DOHH2 (cell line): ENCODE measurements at regions not wholly inside any gene's neighbourhood (a gene's known extent, or its start where the extent isn't known, plus 50 kb on each side); places are given as distances from the start of the nearest gene placed in this dataset.

ENCODE experiments used
- H3F3A ChIP-seq: fragments of 200-600 bp; sonication (generic), shearing (Covaris generic); 2 replicates; pipeline ENCODE4 v1.6.0; 2016; ENCODE audit warnings: antibody characterized with exemption, mild to moderate bottlenecking; ENCODE audit not compliant: control insufficient read depth, insufficient read depth
- H3K27ac ChIP-seq: fragments of 200-600 bp; sonication (generic); 2 replicates; pipeline ENCODE4 v1.5.1; 2014; ENCODE audit warnings: low read depth, mild to moderate bottlenecking, low read length, moderate library complexity
- H3K27me3 ChIP-seq: fragments of 200-600 bp; sonication (generic); 2 replicates; pipeline ENCODE4 v1.6.1; 2014; ENCODE audit warnings: mild to moderate bottlenecking, low read length, mixed read lengths; ENCODE audit not compliant: control insufficient read depth
- H3K36me3 ChIP-seq: fragments of 200-600 bp; sonication (generic); 2 replicates; pipeline ENCODE4 v1.6.1; 2014; ENCODE audit warnings: mild to moderate bottlenecking, low read length, moderate library complexity, mixed read lengths; ENCODE audit not compliant: control insufficient read depth
- H3K4me1 ChIP-seq: fragments of 200-600 bp; sonication (generic); 2 replicates; pipeline ENCODE4 v1.6.1; 2014; ENCODE audit warnings: mild to moderate bottlenecking, low read length, mixed read lengths; ENCODE audit not compliant: control insufficient read depth
- H3K4me2 ChIP-seq: fragments of 200-600 bp; sonication (generic); 2 replicates; pipeline ENCODE4 v1.6.0; 2014; ENCODE audit warnings: mild to moderate bottlenecking, low read length, moderate library complexity
- H3K4me3 ChIP-seq: fragments of 200-600 bp; sonication (generic); 2 replicates; pipeline ENCODE4 v1.5.1; 2014; ENCODE audit warnings: mild to moderate bottlenecking, low read length, mixed read lengths
- H3K79me2 ChIP-seq: fragments of 200-600 bp; sonication (generic); 2 replicates; pipeline ENCODE4 v1.6.1; 2014; ENCODE audit warnings: mild to moderate bottlenecking, low read length, mixed read lengths; ENCODE audit not compliant: control insufficient read depth
- H3K9me2 ChIP-seq: fragments of 200-600 bp; sonication (generic); replicated peaks from 2 replicates; pipeline ENCODE4 v1.6.1; 2014; ENCODE audit warnings: mild to moderate bottlenecking, low read length, mixed read lengths; ENCODE audit not compliant: control insufficient read depth
- H3K9me3 ChIP-seq: fragments of 200-600 bp; sonication (generic); 2 replicates; pipeline ENCODE4 v1.6.1; 2014; ENCODE audit warnings: antibody characterized with exemption, low read length, mixed read lengths; ENCODE audit not compliant: control insufficient read depth, insufficient read depth
- H4K20me1 ChIP-seq: fragments of 200-600 bp; sonication (generic); 2 replicates; pipeline ENCODE4 v1.6.0; 2014; ENCODE audit warnings: low read depth, mild to moderate bottlenecking, antibody characterized with exemption, low read length, moderate library complexity; ENCODE audit not compliant: control insufficient read depth, insufficient read depth
- CTCF ChIP-seq: fragments of 200-600 bp; sonication (generic); IDR thresholded peaks from one replicate; pipeline ENCODE4 v1.5.1; 2014; ENCODE audit warnings: antibody characterized with exemption, mild to moderate bottlenecking, low read depth, low read length; ENCODE audit not compliant: poor library complexity, severe bottlenecking
- EZH2phosphoT487 ChIP-seq: fragments of 200-600 bp; sonication (generic); IDR thresholded peaks from 2 replicates; pipeline ENCODE4 v1.6.1; 2017; ENCODE audit warnings: borderline replicate concordance, mild to moderate bottlenecking, antibody characterized with exemption, low read length, moderate library complexity, mixed read lengths

- H3K9me2 ChIP-seq = no peaks in the 10 kb centered on the region
- H3K4me2 ChIP-seq = no peak overlapping the region
- no peaks in the 10 kb centered on the region for H3K79me2 ChIP-seq
- no peaks in the 10 kb centered on the region for H4K20me1 ChIP-seq
- no peaks in the 10 kb centered on the region for H3K27me3 ChIP-seq
- no peak overlapping the region for H3K27ac ChIP-seq
- H3K4me1 ChIP-seq = no peaks in the 10 kb centered on the region
- no peak for TF ChIP-seq CTCF
- TF ChIP-seq EZH2phosphoT487 = no peak
- H3K36me3 ChIP-seq = no peaks in the 10 kb centered on the region
- H3K9me3 ChIP-seq = no peaks in the 10 kb centered on the region
- no peak overlapping the region for H3K4me3 ChIP-seq
- H3F3A ChIP-seq = no peaks in the 10 kb centered on the region
These were observed 125.3 kb upstream of the B3GAT1 start for GRCh38 chr11:134537296-134537695.

GRCh38 chr11:134536677-134537076 is 124.6 kb upstream of the B3GAT1 start:
- no peaks in the 10 kb centered on the region for H3K9me3 ChIP-seq
- no peak overlapping the region for H3K27ac ChIP-seq
- H3K79me2 ChIP-seq = no peaks in the 10 kb centered on the region
- no peaks in the 10 kb centered on the region for H3K36me3 ChIP-seq
- no peaks in the 10 kb centered on the region for H3F3A ChIP-seq
- no peak overlapping the region for H3K4me2 ChIP-seq
- H3K4me3 ChIP-seq = no peak overlapping the region
- no peaks in the 10 kb centered on the region for H3K9me2 ChIP-seq
- H3K27me3 ChIP-seq = no peaks in the 10 kb centered on the region
- no peaks in the 10 kb centered on the region for H3K4me1 ChIP-seq
- no peaks in the 10 kb centered on the region for H4K20me1 ChIP-seq
- TF ChIP-seq EZH2phosphoT487 = no peak
- no peak for TF ChIP-seq CTCF

- no peaks in the 10 kb centered on the region for H3K4me1 ChIP-seq
- H3K4me3 ChIP-seq = no peak overlapping the region
- no peaks in the 10 kb centered on the region for H3F3A ChIP-seq
- H3K4me2 ChIP-seq = no peak overlapping the region
- no peaks in the 10 kb centered on the region for H3K36me3 ChIP-seq
- H4K20me1 ChIP-seq = no peaks in the 10 kb centered on the region
- TF ChIP-seq EZH2phosphoT487 (no peak), CTCF (no peak)
- no peaks in the 10 kb centered on the region for H3K79me2 ChIP-seq
- H3K9me3 ChIP-seq = no peaks in the 10 kb centered on the region
- no peaks in the 10 kb centered on the region for H3K27me3 ChIP-seq
- H3K27ac ChIP-seq = no peak overlapping the region
- no peaks in the 10 kb centered on the region for H3K9me2 ChIP-seq
These were observed 124.2 kb upstream of the B3GAT1 start for GRCh38 chr11:134536219-134536618.
